ENCODE measurements at regions not wholly inside any gene's neighbourhood (a gene's known extent, or its start where the extent isn't known, plus 50 kb on each side); places are given as distances from the start of the nearest gene placed in this dataset.

DNA sequence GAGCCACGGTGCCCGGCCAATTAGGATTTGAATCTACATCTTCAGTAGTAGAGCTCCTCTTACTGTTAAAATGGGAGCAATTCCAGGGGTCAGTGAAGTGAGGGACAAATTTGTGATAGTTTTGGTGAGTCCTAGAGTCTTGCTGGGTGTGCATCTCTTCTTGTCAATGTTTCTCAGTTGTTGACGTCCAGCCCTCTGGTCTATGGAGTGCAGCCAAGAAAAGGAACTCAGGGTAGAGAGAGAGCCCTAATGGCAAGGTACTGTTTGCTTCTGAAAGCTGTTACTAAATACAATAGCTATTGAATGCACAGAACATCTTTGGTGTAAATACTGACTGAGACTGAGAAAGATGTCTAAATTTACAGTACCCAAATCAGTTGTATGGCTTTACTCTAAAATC lies 282.5 kb upstream of the SALL1 start:
- TF ChIP-seq EZH2 (IDR thresholded peaks at IDR 0.05) (no peak), POLR2AphosphoS5 (IDR thresholded peaks at IDR 0.05; ENCODE audit: borderline replicate concordance, low read depth, low read length) (no peak)

Data from SK-N-MC (cell line).